ENCODE measurements at regions not wholly inside any gene's neighbourhood (a gene's known extent, or its start where the extent isn't known, plus 50 kb on each side); places are given as distances from the start of the nearest gene placed in this dataset.

DNA sequence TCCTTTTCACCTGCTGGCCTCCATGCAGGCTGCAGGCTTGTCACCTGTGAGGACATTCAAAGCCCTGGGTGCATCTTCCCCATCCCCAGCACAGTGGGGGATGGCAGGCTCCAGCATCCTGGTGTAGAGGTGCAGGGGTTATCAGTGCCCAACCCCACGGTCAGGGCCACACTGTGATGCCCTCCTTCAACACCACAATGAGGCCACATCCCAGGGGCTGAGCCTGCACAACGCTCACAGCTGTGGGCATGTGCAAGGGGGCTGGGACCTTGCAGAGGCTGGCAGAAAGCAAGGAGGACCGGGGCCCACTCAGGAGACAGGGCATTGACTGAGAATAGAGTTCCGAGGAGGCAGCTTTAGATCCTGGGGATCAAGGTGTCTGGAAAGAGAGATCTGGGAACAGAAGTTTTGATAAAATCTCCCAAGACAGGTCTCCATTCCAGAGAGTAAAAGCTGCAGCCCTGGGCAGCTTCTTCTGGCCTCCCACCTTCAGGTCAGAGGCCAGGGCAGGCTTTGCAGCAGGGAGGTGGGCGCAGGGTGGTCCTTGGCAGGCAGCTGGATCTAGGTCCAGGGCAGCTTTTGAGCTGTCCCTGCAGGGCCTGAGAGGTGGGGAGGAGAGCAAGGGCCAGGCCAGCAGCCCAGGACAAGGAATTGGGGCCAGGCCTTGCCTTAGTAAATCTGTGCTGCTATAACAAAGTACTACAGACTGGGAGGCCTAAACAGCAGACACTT, 250.8 kb upstream of the B3GAT1 start:
- Histone ChIP-seq H3K9me3 (replicated peaks; ENCODE audit: control insufficient read depth, insufficient read depth, low read depth, low read length) (no peaks in the 10 kb centered on the region), H3K4me2 (ENCODE audit: insufficient read depth, low read length) (no peak overlapping the region), H3K27ac (ENCODE audit: extremely low read depth, low read depth, low read length) (no peak overlapping the region), H3K9me1 (ENCODE audit: control insufficient read depth, insufficient read depth, low read length) (no peaks in the 10 kb centered on the region), H3K4me1 (replicated peaks in 1 of 2; ENCODE audit: control insufficient read depth in 2 of 2, insufficient read depth in 2 of 2, low read length in 2 of 2) (no peaks in the 10 kb centered on the region; a peak in 1 of 5 replicates), H2AFZ (ENCODE audit: low read depth, low read length) (no peak overlapping the region), H3K4me3 (no peak overlapping the region), H4K20me1 (replicated peaks; ENCODE audit: control insufficient read depth, insufficient read depth, low read length) (0 out of 2 replicates have a peak, but pooled peaks cover 4% of the 10 kb centered on the region), H3K36me3 (ENCODE audit: control insufficient read depth, insufficient read depth, low read length) (no peaks in the 10 kb centered on the region), H3K79me2 (ENCODE audit: control insufficient read depth, insufficient read depth, low read length) (no peaks in the 10 kb centered on the region), H3K9ac (ENCODE audit: insufficient read depth in 1 of 2, low read depth in 2 of 2, low read length in 2 of 2) (no peak overlapping the region), H3K27me3 (ENCODE audit: control insufficient read depth in 2 of 2, insufficient read depth in 2 of 2, low read length in 2 of 2) (peaks cover 2 to 27% of the 10 kb centered on the region in 2 experiments; a peak in 3 of 5 replicates)
- ATAC-seq (no peak), DNase-seq (ENCODE audit: extremely low read depth in 1 of 4, low spot score in 3 of 4) (no peak), FAIRE-seq (no peak)
- ChIA-PET CTCF (ENCODE audit: low intra/inter-chr PET ratio) (no interaction called here), POLR2A (no interaction called here)
- intact Hi-C loops (cut with micrococcal nuclease) (no loop called here), in situ Hi-C loops (cut with MboI) (no loop called here)
- 2% methylated on average over 5 of the region's 5 CpGs for WGBS (ENCODE audit: insufficient coverage, low coverage, missing lambda C conversion rate)
- no TSS peak for BruUV-seq (replicated peaks)
- TF ChIP-seq FUS (optimal IDR thresholded peaks at IDR 0.05; ENCODE audit: low read depth, low read length): no peak
- no peak for TF ChIP-seq KLF10 (CRISPR knock-in tag; IDR thresholded peaks at IDR 0.05)
- no peak for TF ChIP-seq RBM25 (IDR thresholded peaks at IDR 0.05; ENCODE audit: low read depth, low read length, severe bottlenecking)
- no peak for TF ChIP-seq HEY1 (CRISPR knock-in tag; IDR thresholded peaks at IDR 0.05; ENCODE audit: borderline replicate concordance)
- TF ChIP-seq, protein P1, sequence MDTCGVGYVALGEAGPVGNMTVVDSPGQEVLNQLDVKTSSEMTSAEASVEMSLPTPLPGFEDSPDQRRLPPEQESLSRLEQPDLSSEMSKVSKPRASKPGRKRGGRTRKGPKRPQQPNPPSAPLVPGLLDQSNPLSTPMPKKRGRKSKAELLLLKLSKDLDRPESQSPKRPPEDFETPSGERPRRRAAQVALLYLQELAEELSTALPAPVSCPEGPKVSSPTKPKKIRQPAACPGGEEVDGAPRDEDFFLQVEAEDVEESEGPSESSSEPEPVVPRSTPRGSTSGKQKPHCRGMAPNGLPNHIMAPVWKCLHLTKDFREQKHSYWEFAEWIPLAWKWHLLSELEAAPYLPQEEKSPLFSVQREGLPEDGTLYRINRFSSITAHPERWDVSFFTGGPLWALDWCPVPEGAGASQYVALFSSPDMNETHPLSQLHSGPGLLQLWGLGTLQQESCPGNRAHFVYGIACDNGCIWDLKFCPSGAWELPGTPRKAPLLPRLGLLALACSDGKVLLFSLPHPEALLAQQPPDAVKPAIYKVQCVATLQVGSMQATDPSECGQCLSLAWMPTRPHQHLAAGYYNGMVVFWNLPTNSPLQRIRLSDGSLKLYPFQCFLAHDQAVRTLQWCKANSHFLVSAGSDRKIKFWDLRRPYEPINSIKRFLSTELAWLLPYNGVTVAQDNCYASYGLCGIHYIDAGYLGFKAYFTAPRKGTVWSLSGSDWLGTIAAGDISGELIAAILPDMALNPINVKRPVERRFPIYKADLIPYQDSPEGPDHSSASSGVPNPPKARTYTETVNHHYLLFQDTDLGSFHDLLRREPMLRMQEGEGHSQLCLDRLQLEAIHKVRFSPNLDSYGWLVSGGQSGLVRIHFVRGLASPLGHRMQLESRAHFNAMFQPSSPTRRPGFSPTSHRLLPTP (IDR thresholded peaks at IDR 0.05; ENCODE audit: borderline replicate concordance, extremely low read depth, insufficient read length): no peak
- TF ChIP-seq TRIM28 (IDR thresholded peaks at IDR 0.05): no peak
- no peak for TF ChIP-seq ZBTB26 (CRISPR knock-in tag; IDR thresholded peaks at IDR 0.05)
- TF ChIP-seq POLR2G (IDR thresholded peaks at IDR 0.05; ENCODE audit: low read depth, low read length): no peak
- no peak for TF ChIP-seq ZKSCAN3 (CRISPR knock-in tag; IDR thresholded peaks at IDR 0.05)
- no peak for TF ChIP-seq ESRRA (IDR thresholded peaks at IDR 0.05; ENCODE audit: borderline replicate concordance, low read depth)
- no peak for TF ChIP-seq ZNF584 (CRISPR knock-in tag; IDR thresholded peaks at IDR 0.05; ENCODE audit: low read depth)
- no peak for TF ChIP-seq POLR2H (tag; IDR thresholded peaks at IDR 0.05; ENCODE audit: low read depth)
- TF ChIP-seq, protein P2, sequence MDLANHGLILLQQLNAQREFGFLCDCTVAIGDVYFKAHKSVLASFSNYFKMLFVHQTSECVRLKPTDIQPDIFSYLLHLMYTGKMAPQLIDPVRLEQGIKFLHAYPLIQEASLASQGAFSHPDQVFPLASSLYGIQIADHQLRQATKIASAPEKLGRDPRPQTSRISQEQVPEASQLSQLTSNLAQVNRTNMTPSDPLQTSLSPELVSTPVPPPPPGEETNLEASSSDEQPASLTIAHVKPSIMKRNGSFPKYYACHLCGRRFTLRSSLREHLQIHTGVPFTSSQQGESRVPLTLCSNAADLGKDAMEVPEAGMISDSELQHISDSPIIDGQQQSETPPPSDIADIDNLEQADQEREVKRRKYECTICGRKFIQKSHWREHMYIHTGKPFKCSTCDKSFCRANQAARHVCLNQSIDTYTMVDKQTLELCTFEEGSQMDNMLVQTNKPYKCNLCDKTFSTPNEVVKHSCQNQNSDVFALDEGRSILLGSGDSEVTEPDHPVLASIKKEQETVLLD (IDR thresholded peaks at IDR 0.05): no peak
- no peak for TF ChIP-seq XRCC4 (IDR thresholded peaks at IDR 0.05; ENCODE audit: extremely low read depth, insufficient read depth, insufficient read length)
- no peak for TF ChIP-seq NFE2 (IDR thresholded peaks at IDR 0.05; ENCODE audit: low read depth)
- TF ChIP-seq GTF2F1 (IDR thresholded peaks at IDR 0.05; ENCODE audit: low read depth, low read length): no peak
